ENCODE measurements at regions not wholly inside any gene's neighbourhood (a gene's known extent, or its start where the extent isn't known, plus 50 kb on each side); places are given as distances from the start of the nearest gene placed in this dataset.
"Not testable (repeated sequence)": the region's sequence is repeated elsewhere in the genome, so short reads cannot be mapped to it uniquely, and the experiment has no call there.

- DNase-seq = no peak
Observed at GRCh38 chr5:90284375-90284774, 125.2 kb downstream of the CETN3 start.

GRCh38 chr5:90279091-90279490, 130.5 kb downstream of the CETN3 start:
- DNase-seq = no peak

GRCh38 chr5:90274216-90274615, 135.3 kb downstream of the CETN3 start:
- no peak for DNase-seq

- no peak for DNase-seq
Observed at GRCh38 chr5:90267646-90268045, 141.9 kb downstream of the CETN3 start.

GRCh38 chr5:90265545-90265857, 144.1 kb downstream of the CETN3 start:
- DNase-seq = no peak

- DNase-seq = peak; percentile 71 to 75
Observed at GRCh38 chr5:90264689-90265544, 144.6 kb downstream of the CETN3 start.

GRCh38 chr5:90263102-90263820, 146.3 kb downstream of the CETN3 start:
- DNase-seq = no peak

GRCh38 chr5:90251447-90251846, 158.1 kb downstream of the CETN3 start:
- DNase-seq = no peak

- DNase-seq = no peak
Observed at GRCh38 chr5:90248640-90249039, 160.9 kb downstream of the CETN3 start.

GRCh38 chr5:90243848-90244247, 165.7 kb downstream of the CETN3 start:
- DNase-seq = not testable (repeated sequence)

- no peak for DNase-seq
Observed at GRCh38 chr5:90233476-90233875, 176.1 kb downstream of the CETN3 start.

GRCh38 chr5:90231688-90232087, 177.9 kb downstream of the CETN3 start:
- DNase-seq = no peak

GRCh38 chr5:90227683-90228082, 181.9 kb downstream of the CETN3 start:
- DNase-seq = no peak

- no peak for DNase-seq
Observed at GRCh38 chr5:90226433-90227099, 183.0 kb downstream of the CETN3 start.

GRCh38 chr5:90224342-90224741, 185.2 kb downstream of the CETN3 start:
- no peak for DNase-seq

- no peak for DNase-seq
Observed at GRCh38 chr5:90223756-90224155, 185.8 kb downstream of the CETN3 start.

- DNase-seq = no peak
Observed at GRCh38 chr5:90221951-90222350, 187.6 kb downstream of the CETN3 start.

GRCh38 chr5:90220554-90220953, 189.0 kb downstream of the CETN3 start:
- no peak for DNase-seq

GRCh38 chr5:90214991-90215390, 194.6 kb downstream of the CETN3 start:
- DNase-seq = no peak

- peak; percentile 26 to 42 for DNase-seq
Observed at GRCh38 chr5:90208323-90208722, 201.2 kb downstream of the CETN3 start.

- no peak for DNase-seq
Observed at GRCh38 chr5:90201923-90202322, 207.6 kb downstream of the CETN3 start.

GRCh38 chr5:90193185-90193822, 216.3 kb downstream of the CETN3 start:
- DNase-seq = no peak

GRCh38 chr5:90191352-90192045, 218.1 kb downstream of the CETN3 start:
- no peak for DNase-seq

All from NCI-H526 (cell line).